Activated CD4-positive, alpha-beta T cell treated with anti-CD3 and anti-CD28 coated beads, Interleukin-2, amount 10 ng/mL, durations not matched to agents 24 days and 14 days (primary cell): ENCODE measurements at regions not wholly inside any gene's neighbourhood (a gene's known extent, or its start where the extent isn't known, plus 50 kb on each side); places are given as distances from the start of the nearest gene placed in this dataset.

Source experiments
- DNase-seq: peaks from one replicate; pipeline ENCODE4 v3.0.0; 2022
- H3K27ac Mint-ChIP-seq: one replicate; pipeline ENCODE4 v1.8.0; 2022; ENCODE audit warnings: mild to moderate bottlenecking, mixed read lengths
- H3K27me3 Mint-ChIP-seq: one replicate; pipeline ENCODE4 v1.8.0; 2022; ENCODE audit warnings: mixed read lengths
- H3K36me3 Mint-ChIP-seq: one replicate; pipeline ENCODE4 v1.8.0; 2022; ENCODE audit warnings: low read depth, mild to moderate bottlenecking, mixed read lengths
- H3K4me1 Mint-ChIP-seq: one replicate; pipeline ENCODE4 v1.8.0; 2021; ENCODE audit warnings: mixed read lengths
- H3K4me3 Mint-ChIP-seq: one replicate; pipeline ENCODE4 v1.8.0; 2022; ENCODE audit warnings: mild to moderate bottlenecking, moderate library complexity, mixed read lengths
- H3K9me3 Mint-ChIP-seq: one replicate; pipeline ENCODE4 v1.8.0; 2021; ENCODE audit warnings: mixed read lengths
- intact Hi-C: fragments of 100-400 bp; cut with micrococcal nuclease; formaldehyde crosslinking; loops from one replicate; pipeline ENCODE4 v1.15.1; 2023

DNA sequence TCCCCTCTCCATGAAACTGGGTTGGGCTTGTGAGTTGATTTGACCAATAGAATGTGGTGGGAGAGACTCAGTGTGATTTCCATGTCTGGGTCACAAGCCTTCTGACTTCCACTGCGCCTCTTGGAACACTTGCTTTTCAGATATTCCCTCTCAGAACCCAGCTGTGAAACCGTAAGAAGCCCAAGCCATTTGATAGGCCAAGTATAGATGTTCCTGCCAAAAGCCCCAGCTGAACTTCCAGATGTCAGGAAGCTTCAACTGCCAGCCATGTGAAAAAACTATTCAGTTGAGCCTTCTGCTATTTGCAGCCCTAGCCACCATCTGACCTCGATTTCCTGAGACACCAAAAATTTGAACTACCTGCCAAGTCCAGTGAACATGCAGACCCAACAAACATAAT lies 387.8 kb upstream of the GJE1 start:
- Mint-ChIP-seq H3K4me3 (no peak overlapping the region), H3K9me3 (no peaks in the 10 kb centered on the region), H3K4me1 (no peaks in the 10 kb centered on the region), H3K36me3 (no peaks in the 10 kb centered on the region), H3K27me3 (no peaks in the 10 kb centered on the region), H3K27ac (no peak overlapping the region)
- intact Hi-C loops = no loop called here
- no peak for DNase-seq

DNA sequence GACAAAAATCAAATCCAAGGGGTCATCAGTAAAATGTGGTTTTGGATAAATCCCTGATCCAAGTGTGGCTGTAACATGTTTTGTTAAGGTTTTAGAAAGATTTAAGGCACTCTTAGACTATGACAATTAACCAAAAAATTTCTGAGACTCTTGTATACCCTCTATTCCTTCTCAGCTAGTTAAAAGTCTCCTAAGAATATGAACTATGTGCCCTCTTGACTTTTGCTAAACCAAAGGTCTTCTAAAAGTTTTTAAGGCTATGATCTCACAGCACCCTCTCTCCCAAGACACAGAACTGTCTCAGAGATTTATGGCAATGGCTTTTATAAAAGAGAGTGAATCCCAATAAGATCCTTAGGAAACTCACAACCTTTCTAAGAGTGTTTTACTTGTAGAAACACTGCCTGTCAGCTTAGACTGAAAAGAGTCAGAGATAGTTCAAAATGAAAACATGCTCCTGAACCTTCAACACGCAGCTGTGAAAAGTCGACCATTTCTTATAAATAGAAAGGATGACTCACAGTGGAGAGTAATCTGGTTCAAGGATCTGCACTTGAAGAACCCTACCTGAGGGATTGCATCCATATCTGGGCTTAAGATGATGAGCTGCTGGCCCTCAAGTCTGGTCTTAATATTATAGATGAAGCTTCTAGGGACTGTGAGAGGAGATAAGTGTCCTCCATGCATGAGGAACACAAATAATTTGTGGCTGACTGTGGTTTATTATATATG lies 388.4 kb upstream of the GJE1 start:
- no peak for DNase-seq
- H3K9me3 Mint-ChIP-seq = no peaks in the 10 kb centered on the region
- intact Hi-C loops = no loop called here
- no peaks in the 10 kb centered on the region for H3K4me1 Mint-ChIP-seq
- no peak overlapping the region for H3K4me3 Mint-ChIP-seq
- H3K27ac Mint-ChIP-seq = no peak overlapping the region
- H3K27me3 Mint-ChIP-seq = no peaks in the 10 kb centered on the region
- H3K36me3 Mint-ChIP-seq = no peaks in the 10 kb centered on the region

- intact Hi-C loops = no loop called here
- H3K27ac Mint-ChIP-seq = no peak overlapping the region
- H3K9me3 Mint-ChIP-seq = no peaks in the 10 kb centered on the region
- H3K4me3 Mint-ChIP-seq = no peak overlapping the region
- H3K36me3 Mint-ChIP-seq = no peaks in the 10 kb centered on the region
- H3K27me3 Mint-ChIP-seq = no peaks in the 10 kb centered on the region
- DNase-seq = no peak
- H3K4me1 Mint-ChIP-seq = no peaks in the 10 kb centered on the region
Observed at GRCh38 chr6:141736104-141736503, 396.6 kb upstream of the GJE1 start.

- Mint-ChIP-seq H3K27me3 (no peaks in the 10 kb centered on the region), H3K27ac (no peak overlapping the region), H3K4me1 (no peaks in the 10 kb centered on the region), H3K9me3 (no peaks in the 10 kb centered on the region), H3K36me3 (no peaks in the 10 kb centered on the region), H3K4me3 (no peak overlapping the region)
- intact Hi-C loops = no loop called here
- no peak for DNase-seq
Observed at GRCh38 chr6:141735126-141735525, 397.6 kb upstream of the GJE1 start.

DNA sequence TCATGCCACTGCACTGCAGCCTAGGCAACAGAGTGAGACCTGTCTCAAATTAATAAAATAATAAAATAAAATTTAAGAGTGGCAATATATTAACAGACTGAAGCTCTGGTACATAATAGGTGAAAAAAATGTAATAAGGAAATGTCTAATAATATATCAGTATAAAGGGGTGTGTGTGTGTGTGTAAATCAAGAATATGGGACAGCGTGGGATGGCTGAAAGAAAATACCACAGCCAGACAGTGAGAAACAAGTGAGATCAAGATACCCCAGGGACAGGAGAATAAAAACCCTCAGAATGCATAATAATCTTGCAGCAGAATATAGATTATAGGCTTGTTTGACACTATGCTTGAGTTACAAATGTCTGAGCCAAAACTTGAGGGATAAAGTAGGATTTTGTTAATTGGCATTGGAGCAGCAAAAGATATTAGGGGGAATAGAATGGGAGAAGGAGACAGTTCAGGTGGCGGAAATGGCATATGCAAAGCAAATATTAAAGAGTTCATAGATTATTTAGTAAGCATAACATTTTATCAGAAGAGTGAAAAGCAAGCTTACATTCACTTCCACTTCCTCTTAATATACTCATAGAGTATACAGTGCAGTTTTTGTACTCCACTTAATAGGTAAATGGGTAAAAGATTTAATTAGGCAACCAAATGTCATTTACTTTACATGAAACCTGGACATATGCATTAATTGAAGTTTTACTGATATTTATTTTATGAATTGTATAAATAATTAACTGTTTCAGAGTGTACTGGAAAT lies 398.5 kb upstream of the GJE1 start:
- intact Hi-C loops = no loop called here
- Mint-ChIP-seq H3K4me1 (no peaks in the 10 kb centered on the region), H3K27me3 (no peaks in the 10 kb centered on the region), H3K36me3 (no peaks in the 10 kb centered on the region), H3K4me3 (no peak overlapping the region), H3K27ac (no peak overlapping the region), H3K9me3 (no peaks in the 10 kb centered on the region)
- no peak for DNase-seq

GRCh38 chr6:141729146-141729545 lies 403.6 kb upstream of the GJE1 start:
- no peaks in the 10 kb centered on the region for H3K36me3 Mint-ChIP-seq
- no peak overlapping the region for H3K4me3 Mint-ChIP-seq

GRCh38 chr6:141728330-141728729 lies 404.4 kb upstream of the GJE1 start:
- intact Hi-C loops = no loop called here
- H3K4me1 Mint-ChIP-seq = no peaks in the 10 kb centered on the region

More at GRCh38 chr6:141729146-141729545, 403.6 kb upstream of the GJE1 start:
- Mint-ChIP-seq H3K4me1 (no peaks in the 10 kb centered on the region), H3K27me3 (no peaks in the 10 kb centered on the region), H3K9me3 (no peaks in the 10 kb centered on the region), H3K27ac (no peak overlapping the region)
- intact Hi-C loops = no loop called here
- no peak for DNase-seq

GRCh38 chr6:141726248-141726647 lies 406.5 kb upstream of the GJE1 start:
- no peak overlapping the region for H3K4me3 Mint-ChIP-seq
- no peak for DNase-seq
- intact Hi-C loops = no loop called here
- no peak overlapping the region for H3K27ac Mint-ChIP-seq
- H3K36me3 Mint-ChIP-seq = no peaks in the 10 kb centered on the region
- no peaks in the 10 kb centered on the region for H3K4me1 Mint-ChIP-seq
- no peaks in the 10 kb centered on the region for H3K27me3 Mint-ChIP-seq
- no peaks in the 10 kb centered on the region for H3K9me3 Mint-ChIP-seq

More at GRCh38 chr6:141728330-141728729, 404.4 kb upstream of the GJE1 start:
- Mint-ChIP-seq H3K36me3 (no peaks in the 10 kb centered on the region), H3K9me3 (no peaks in the 10 kb centered on the region), H3K27me3 (no peaks in the 10 kb centered on the region), H3K4me3 (no peak overlapping the region), H3K27ac (no peak overlapping the region)
- no peak for DNase-seq

DNA sequence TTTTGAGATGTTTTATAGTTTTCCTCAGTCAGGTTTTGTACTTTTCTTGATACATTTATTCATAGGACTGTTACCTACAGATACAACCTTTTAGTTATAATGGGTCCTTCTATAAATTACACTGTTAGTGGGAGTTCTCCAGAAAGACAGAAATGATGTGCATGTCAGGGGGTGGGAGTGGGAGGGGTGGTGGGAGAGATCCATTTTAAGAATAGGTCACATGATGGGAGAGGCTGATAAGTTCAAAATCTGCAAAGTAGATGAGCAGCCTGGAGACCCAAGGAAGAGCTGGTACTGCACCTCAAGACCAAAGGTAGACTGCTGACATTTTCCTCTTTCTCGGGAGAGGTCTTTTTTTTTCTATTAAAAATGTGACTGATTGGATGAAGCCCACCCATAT lies 408.0 kb upstream of the GJE1 start:
- H3K27me3 Mint-ChIP-seq = no peaks in the 10 kb centered on the region
- no peaks in the 10 kb centered on the region for H3K4me1 Mint-ChIP-seq

DNA sequence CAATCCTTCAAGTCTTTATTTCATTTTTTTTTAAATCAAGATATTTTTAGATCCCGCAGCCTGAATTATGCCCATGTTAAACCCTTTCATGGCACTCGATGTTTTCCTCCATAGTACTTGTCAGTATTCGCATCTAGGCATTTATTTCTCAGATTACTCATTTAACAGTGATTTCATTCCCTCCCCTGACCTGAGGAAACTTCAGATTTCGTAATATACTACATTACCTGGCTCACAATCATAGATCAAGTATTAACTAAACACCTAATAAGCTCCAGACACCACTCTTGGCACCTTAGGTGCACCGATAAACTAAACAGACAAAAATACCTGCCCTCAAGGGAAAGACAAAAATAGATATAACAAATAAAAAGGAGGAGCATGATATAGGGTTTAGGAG lies 413.2 kb upstream of the GJE1 start:
- Mint-ChIP-seq H3K27me3 (no peaks in the 10 kb centered on the region), H3K36me3 (no peaks in the 10 kb centered on the region), H3K27ac (no peak overlapping the region), H3K9me3 (no peaks in the 10 kb centered on the region), H3K4me3 (no peak overlapping the region), H3K4me1 (no peaks in the 10 kb centered on the region)
- no peak for DNase-seq
- intact Hi-C loops = no loop called here

More for the DNA sequence above, 408.0 kb upstream of the GJE1 start:
- Mint-ChIP-seq H3K4me3 (no peak overlapping the region), H3K36me3 (no peaks in the 10 kb centered on the region), H3K27ac (no peak overlapping the region), H3K9me3 (no peaks in the 10 kb centered on the region)
- intact Hi-C loops = no loop called here
- no peak for DNase-seq

- Mint-ChIP-seq H3K27me3 (no peaks in the 10 kb centered on the region), H3K9me3 (no peaks in the 10 kb centered on the region), H3K4me3 (no peak overlapping the region), H3K36me3 (no peaks in the 10 kb centered on the region), H3K4me1 (no peaks in the 10 kb centered on the region), H3K27ac (no peak overlapping the region)
- intact Hi-C loops = no loop called here
- no peak for DNase-seq
Observed at GRCh38 chr6:141705431-141705830, 427.3 kb upstream of the GJE1 start.

- Mint-ChIP-seq H3K36me3 (no peaks in the 10 kb centered on the region), H3K4me3 (no peak overlapping the region)
Observed at GRCh38 chr6:141704151-141704550, 428.6 kb upstream of the GJE1 start.

GRCh38 chr6:141701732-141702131 lies 431.0 kb upstream of the GJE1 start:
- Mint-ChIP-seq H3K9me3 (no peaks in the 10 kb centered on the region), H3K27ac (no peak overlapping the region), H3K27me3 (no peaks in the 10 kb centered on the region), H3K4me3 (no peak overlapping the region), H3K4me1 (no peaks in the 10 kb centered on the region), H3K36me3 (no peaks in the 10 kb centered on the region)
- DNase-seq = peak; percentile 3
- intact Hi-C loops = no loop called here

More at GRCh38 chr6:141704151-141704550, 428.6 kb upstream of the GJE1 start:
- Mint-ChIP-seq H3K27ac (no peak overlapping the region), H3K9me3 (no peaks in the 10 kb centered on the region), H3K27me3 (no peaks in the 10 kb centered on the region), H3K4me1 (no peaks in the 10 kb centered on the region)
- intact Hi-C loops = no loop called here
- no peak for DNase-seq

DNA sequence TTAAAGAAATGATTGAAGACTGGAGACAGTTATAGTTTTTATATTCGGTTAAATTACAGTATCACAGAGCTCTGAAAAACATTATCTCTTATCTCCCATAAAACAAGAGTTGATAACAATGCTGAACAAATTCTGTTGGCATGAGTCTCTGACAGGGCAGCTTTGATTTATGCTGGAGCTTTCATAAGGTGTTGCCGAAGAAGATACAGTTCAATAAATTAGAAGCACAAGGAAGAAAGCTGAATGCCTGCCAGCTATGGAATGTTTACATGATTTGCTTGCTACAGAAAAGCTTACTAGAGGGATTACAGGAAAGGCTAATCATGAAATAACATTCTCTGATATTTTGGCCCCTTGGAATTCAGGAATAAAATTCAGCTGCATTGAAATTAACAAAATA lies 431.9 kb upstream of the GJE1 start:
- Mint-ChIP-seq H3K27ac (no peak overlapping the region), H3K9me3 (no peaks in the 10 kb centered on the region), H3K4me3 (no peak overlapping the region), H3K27me3 (no peaks in the 10 kb centered on the region), H3K36me3 (no peaks in the 10 kb centered on the region), H3K4me1 (no peaks in the 10 kb centered on the region)
- intact Hi-C loops = no loop called here
- no peak for DNase-seq
